ENCODE measurements at regions not wholly inside any gene's neighbourhood (a gene's known extent, or its start where the extent isn't known, plus 50 kb on each side); places are given as distances from the start of the nearest gene placed in this dataset.

- no peaks in the 10 kb centered on the region for H3K9me3 ChIP-seq (ENCODE audit: insufficient read depth, low read length)
- H3K36me3 ChIP-seq (ENCODE audit: insufficient read depth, insufficient read length, low read length): no peaks in the 10 kb centered on the region
- no peak for DNase-seq (ENCODE audit: low read depth, low spot score)
- no peak overlapping the region for H3K9ac ChIP-seq (ENCODE audit: insufficient read length, low read depth)
- H3K4me1 ChIP-seq (ENCODE audit: insufficient read depth, insufficient read length): no peaks in the 10 kb centered on the region
- no peak overlapping the region for H3K4me3 ChIP-seq (ENCODE audit: insufficient read length, low read depth)
- TF ChIP-seq YY1 (IDR thresholded peaks at IDR 0.05; ENCODE audit: insufficient read depth, insufficient read length) (no peak), ZNF274 (IDR thresholded peaks at IDR 0.05; ENCODE audit: low read depth, low read length) (no peak), SUZ12 (IDR thresholded peaks at IDR 0.05; ENCODE audit: extremely low read depth, insufficient read depth, insufficient read length) (no peak)
- no peaks in the 10 kb centered on the region for H3K27me3 ChIP-seq (ENCODE audit: insufficient read depth, insufficient read length)
Observed at GRCh38 chr4:53653484-53654053, 62.3 kb upstream of the LNX1 start.

GRCh38 chr4:53651156-53651735 lies 60.0 kb upstream of the LNX1 start:
- TF ChIP-seq SUZ12 (IDR thresholded peaks at IDR 0.05; ENCODE audit: extremely low read depth, insufficient read depth, insufficient read length) (no peak), YY1 (IDR thresholded peaks at IDR 0.05; ENCODE audit: insufficient read depth, insufficient read length) (no peak), ZNF274 (IDR thresholded peaks at IDR 0.05; ENCODE audit: low read depth, low read length) (no peak)
- Histone ChIP-seq H3K27me3 (ENCODE audit: insufficient read depth, insufficient read length) (no peaks in the 10 kb centered on the region), H3K9ac (ENCODE audit: insufficient read length, low read depth) (no peak overlapping the region), H3K36me3 (ENCODE audit: insufficient read depth, insufficient read length, low read length) (no peaks in the 10 kb centered on the region), H3K9me3 (ENCODE audit: insufficient read depth, low read length) (no peaks in the 10 kb centered on the region), H3K4me3 (ENCODE audit: insufficient read length, low read depth) (no peak overlapping the region), H3K4me1 (ENCODE audit: insufficient read depth, insufficient read length) (no peaks in the 10 kb centered on the region)
- DNase-seq (ENCODE audit: low read depth, low spot score): no peak

GRCh38 chr4:53649357-53649756 lies 58.1 kb upstream of the LNX1 start:
- Histone ChIP-seq H3K36me3 (ENCODE audit: insufficient read depth, insufficient read length, low read length) (no peaks in the 10 kb centered on the region), H3K9ac (ENCODE audit: insufficient read length, low read depth) (no peak overlapping the region), H3K27me3 (ENCODE audit: insufficient read depth, insufficient read length) (no peaks in the 10 kb centered on the region), H3K4me1 (ENCODE audit: insufficient read depth, insufficient read length) (no peaks in the 10 kb centered on the region), H3K4me3 (ENCODE audit: insufficient read length, low read depth) (no peak overlapping the region), H3K9me3 (ENCODE audit: insufficient read depth, low read length) (no peaks in the 10 kb centered on the region)
- DNase-seq (ENCODE audit: low read depth, low spot score): no peak
- TF ChIP-seq SUZ12 (IDR thresholded peaks at IDR 0.05; ENCODE audit: extremely low read depth, insufficient read depth, insufficient read length) (no peak), YY1 (IDR thresholded peaks at IDR 0.05; ENCODE audit: insufficient read depth, insufficient read length) (no peak), ZNF274 (IDR thresholded peaks at IDR 0.05; ENCODE audit: low read depth, low read length) (no peak)

- Histone ChIP-seq H3K36me3 (ENCODE audit: insufficient read depth, insufficient read length, low read length) (no peaks in the 10 kb centered on the region), H3K9ac (ENCODE audit: insufficient read length, low read depth) (no peak overlapping the region), H3K9me3 (ENCODE audit: insufficient read depth, low read length) (no peaks in the 10 kb centered on the region), H3K4me3 (ENCODE audit: insufficient read length, low read depth) (no peak overlapping the region), H3K27me3 (ENCODE audit: insufficient read depth, insufficient read length) (no peaks in the 10 kb centered on the region), H3K4me1 (ENCODE audit: insufficient read depth, insufficient read length) (no peaks in the 10 kb centered on the region)
- DNase-seq (ENCODE audit: low read depth, low spot score): no peak
- no peak for TF ChIP-seq ZNF274 (IDR thresholded peaks at IDR 0.05; ENCODE audit: low read depth, low read length)
- no peak for TF ChIP-seq YY1 (IDR thresholded peaks at IDR 0.05; ENCODE audit: insufficient read depth, insufficient read length)
- TF ChIP-seq SUZ12 (IDR thresholded peaks at IDR 0.05; ENCODE audit: extremely low read depth, insufficient read depth, insufficient read length): no peak
Observed at GRCh38 chr4:53647547-53647946, 56.3 kb upstream of the LNX1 start.

GRCh38 chr4:53646795-53647194 lies 55.5 kb upstream of the LNX1 start:
- Histone ChIP-seq H3K36me3 (ENCODE audit: insufficient read depth, insufficient read length, low read length) (no peaks in the 10 kb centered on the region), H3K9me3 (ENCODE audit: insufficient read depth, low read length) (no peaks in the 10 kb centered on the region), H3K4me1 (ENCODE audit: insufficient read depth, insufficient read length) (no peaks in the 10 kb centered on the region), H3K4me3 (ENCODE audit: insufficient read length, low read depth) (no peak overlapping the region), H3K27me3 (ENCODE audit: insufficient read depth, insufficient read length) (no peaks in the 10 kb centered on the region), H3K9ac (ENCODE audit: insufficient read length, low read depth) (no peak overlapping the region)
- no peak for TF ChIP-seq ZNF274 (IDR thresholded peaks at IDR 0.05; ENCODE audit: low read depth, low read length)
- TF ChIP-seq YY1 (IDR thresholded peaks at IDR 0.05; ENCODE audit: insufficient read depth, insufficient read length): no peak
- no peak for TF ChIP-seq SUZ12 (IDR thresholded peaks at IDR 0.05; ENCODE audit: extremely low read depth, insufficient read depth, insufficient read length)
- DNase-seq (ENCODE audit: low read depth, low spot score): no peak

GRCh38 chr4:53645108-53645507 lies 53.8 kb upstream of the LNX1 start:
- H3K4me3 ChIP-seq (ENCODE audit: insufficient read length, low read depth): no peak overlapping the region
- H3K9me3 ChIP-seq (ENCODE audit: insufficient read depth, low read length): no peaks in the 10 kb centered on the region
- H3K9ac ChIP-seq (ENCODE audit: insufficient read length, low read depth): no peak overlapping the region
- no peak for DNase-seq (ENCODE audit: low read depth, low spot score)
- no peaks in the 10 kb centered on the region for H3K36me3 ChIP-seq (ENCODE audit: insufficient read depth, insufficient read length, low read length)
- H3K27me3 ChIP-seq (ENCODE audit: insufficient read depth, insufficient read length): no peaks in the 10 kb centered on the region
- no peaks in the 10 kb centered on the region for H3K4me1 ChIP-seq (ENCODE audit: insufficient read depth, insufficient read length)
- TF ChIP-seq SUZ12 (IDR thresholded peaks at IDR 0.05; ENCODE audit: extremely low read depth, insufficient read depth, insufficient read length): no peak

- H3K27me3 ChIP-seq (ENCODE audit: insufficient read depth, insufficient read length): no peaks in the 10 kb centered on the region
- no peaks in the 10 kb centered on the region for H3K36me3 ChIP-seq (ENCODE audit: insufficient read depth, insufficient read length, low read length)
- H3K9ac ChIP-seq (ENCODE audit: insufficient read length, low read depth): no peak overlapping the region
- H3K4me1 ChIP-seq (ENCODE audit: insufficient read depth, insufficient read length): no peaks in the 10 kb centered on the region
- no peak overlapping the region for H3K4me3 ChIP-seq (ENCODE audit: insufficient read length, low read depth)
- DNase-seq (ENCODE audit: low read depth, low spot score): no peak
- no peaks in the 10 kb centered on the region for H3K9me3 ChIP-seq (ENCODE audit: insufficient read depth, low read length)
- TF ChIP-seq ZNF274 (IDR thresholded peaks at IDR 0.05; ENCODE audit: low read depth, low read length) (no peak), SUZ12 (IDR thresholded peaks at IDR 0.05; ENCODE audit: extremely low read depth, insufficient read depth, insufficient read length) (no peak), YY1 (IDR thresholded peaks at IDR 0.05; ENCODE audit: insufficient read depth, insufficient read length) (no peak)
Observed at GRCh38 chr4:53644607-53645006, 53.3 kb upstream of the LNX1 start.
